HG03025 (cell line): ENCODE measurements at regions not wholly inside any gene's neighbourhood (a gene's known extent, or its start where the extent isn't known, plus 50 kb on each side); places are given as distances from the start of the nearest gene placed in this dataset.

ENCODE experiments used
- ATAC-seq: cut with Tn5 transposase; IDR thresholded peaks from one replicate; pipeline ENCODE4 v1.9.1; 2021; ENCODE audit warnings: mild to moderate bottlenecking, moderate library complexity; ENCODE audit not compliant: unreplicated experiment, low FRiP score

DNA sequence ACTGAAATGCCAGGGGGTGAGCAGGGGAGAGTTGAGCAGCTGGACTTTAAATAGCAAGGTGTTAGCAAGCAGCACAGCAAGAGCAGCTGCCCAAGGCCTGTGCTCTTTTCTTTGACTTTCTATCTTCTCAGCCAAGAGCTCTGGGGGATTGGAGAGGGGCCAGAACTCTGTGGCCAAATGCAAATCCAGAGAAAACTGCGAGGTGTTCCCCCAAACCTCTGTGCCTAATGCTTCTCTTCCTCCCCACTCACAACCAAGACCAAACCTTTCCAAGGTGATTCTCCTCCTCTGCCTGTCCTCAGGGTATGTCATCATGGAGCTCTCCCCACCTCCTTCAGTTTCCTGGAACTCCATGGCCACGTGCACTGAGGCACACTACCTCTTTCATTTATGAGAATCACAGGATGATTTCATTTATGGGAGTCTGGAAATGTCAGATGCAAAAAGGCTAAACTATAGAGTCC is 118.7 kb upstream of the WWC1 start:
- ATAC-seq: no peak

DNA sequence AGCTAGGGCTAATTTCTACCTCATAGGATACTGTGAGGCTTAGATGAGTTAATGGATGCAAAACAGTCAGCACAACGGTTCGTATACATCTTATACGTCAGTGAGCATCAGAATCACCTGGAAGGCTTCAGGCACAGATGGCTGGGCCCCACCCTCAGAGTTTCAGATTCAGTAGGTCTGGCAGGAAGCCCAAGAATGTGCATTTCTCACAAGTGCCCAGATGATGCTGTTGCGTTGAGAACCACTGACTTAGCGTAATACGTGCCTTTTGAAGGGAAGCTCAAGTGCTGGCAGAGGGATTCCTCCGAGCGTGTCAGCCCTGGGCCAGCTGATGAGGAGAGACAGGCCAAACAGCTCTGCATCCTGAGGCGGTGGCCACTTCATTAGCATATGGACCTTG is 117.1 kb upstream of the WWC1 start:
- ATAC-seq: peak; percentile 72

DNA sequence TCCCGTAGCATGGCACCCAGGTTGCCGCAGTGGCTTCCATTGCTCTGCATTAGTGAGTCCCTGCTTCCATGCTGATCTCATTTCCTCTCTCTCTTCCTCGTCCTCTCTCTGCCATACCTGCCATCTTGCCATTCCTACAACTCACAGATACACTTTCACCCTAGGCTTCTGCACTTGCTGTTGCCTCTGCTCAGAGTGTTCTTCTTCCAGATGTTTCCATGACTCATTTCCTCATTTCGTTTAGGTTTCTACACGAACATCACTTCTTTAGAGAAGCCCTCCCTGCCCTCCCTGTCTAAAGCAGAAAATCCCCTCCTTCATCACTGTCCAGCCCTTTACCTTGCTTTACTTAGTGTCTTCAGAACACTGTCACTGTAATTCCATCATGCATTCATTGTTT is 115.2 kb upstream of the WWC1 start:
- ATAC-seq: no peak

DNA sequence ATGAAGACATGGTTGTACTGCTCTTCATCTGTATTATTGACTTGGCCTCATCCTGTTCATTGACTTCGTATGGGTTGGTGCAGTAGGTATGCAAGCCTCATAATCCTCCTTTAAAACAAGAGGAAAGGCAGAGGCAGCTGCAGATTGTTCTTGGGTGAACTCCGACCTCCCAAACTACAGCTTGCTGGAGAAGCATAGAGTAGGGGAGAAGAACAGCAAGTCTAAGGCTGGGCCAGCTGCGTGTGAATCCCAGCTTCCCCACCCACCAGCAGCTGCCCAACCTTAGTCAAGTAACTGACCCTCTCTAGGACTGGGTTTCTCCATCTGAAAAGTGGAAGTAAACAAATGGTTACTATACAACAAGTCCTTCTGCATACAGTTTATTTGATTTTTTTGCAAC is 114.5 kb upstream of the WWC1 start:
- no peak for ATAC-seq

DNA sequence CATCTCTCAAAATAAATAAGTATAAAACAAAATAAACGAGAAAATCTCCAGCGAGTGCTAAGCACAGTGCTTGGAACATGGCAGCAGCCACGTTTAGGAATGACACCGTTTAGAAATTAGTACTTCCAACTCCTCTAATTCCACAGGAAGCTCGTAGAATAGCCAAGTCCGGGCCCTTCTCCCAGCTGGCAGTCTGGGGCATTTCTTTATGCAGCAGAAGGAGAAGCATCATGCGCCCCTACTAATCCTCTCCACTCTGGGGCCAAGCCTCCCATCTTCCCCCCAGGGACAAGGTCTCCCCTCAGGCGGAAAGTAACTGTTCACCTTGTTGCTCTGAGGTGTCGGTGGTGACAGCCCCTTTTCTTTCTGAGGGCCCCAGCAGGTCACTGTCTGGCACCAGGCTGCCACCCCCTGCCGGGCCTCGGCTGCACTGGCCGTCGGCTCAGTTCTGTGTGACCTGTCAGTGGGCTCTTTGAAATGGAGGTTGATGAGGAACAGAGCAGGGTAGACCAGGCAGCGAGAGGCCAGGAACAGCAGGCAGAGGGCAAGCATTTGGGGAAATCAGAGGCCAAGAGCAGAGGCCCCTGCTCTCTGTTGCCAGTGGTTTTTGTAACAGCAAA is 113.5 kb upstream of the WWC1 start:
- ATAC-seq: no peak

DNA sequence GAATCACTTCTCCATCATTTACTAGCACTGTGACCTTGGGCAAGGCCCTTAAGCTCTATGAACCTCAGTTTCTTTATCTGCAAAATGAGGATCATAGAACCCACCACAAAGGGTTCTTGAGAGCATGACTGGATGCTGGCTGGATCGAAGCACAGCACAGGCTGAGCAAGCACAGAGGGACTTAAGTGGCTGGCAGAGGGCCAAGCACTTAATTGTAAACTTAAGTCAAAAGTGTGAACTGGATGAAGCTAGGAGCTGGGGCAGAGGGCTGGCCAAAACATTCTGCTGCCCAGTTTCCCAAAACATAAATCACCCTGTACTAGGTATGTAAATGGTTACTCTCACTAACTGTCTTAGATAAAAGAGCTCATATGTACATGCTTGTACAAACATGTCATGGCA is 112.3 kb upstream of the WWC1 start:
- no peak for ATAC-seq

DNA sequence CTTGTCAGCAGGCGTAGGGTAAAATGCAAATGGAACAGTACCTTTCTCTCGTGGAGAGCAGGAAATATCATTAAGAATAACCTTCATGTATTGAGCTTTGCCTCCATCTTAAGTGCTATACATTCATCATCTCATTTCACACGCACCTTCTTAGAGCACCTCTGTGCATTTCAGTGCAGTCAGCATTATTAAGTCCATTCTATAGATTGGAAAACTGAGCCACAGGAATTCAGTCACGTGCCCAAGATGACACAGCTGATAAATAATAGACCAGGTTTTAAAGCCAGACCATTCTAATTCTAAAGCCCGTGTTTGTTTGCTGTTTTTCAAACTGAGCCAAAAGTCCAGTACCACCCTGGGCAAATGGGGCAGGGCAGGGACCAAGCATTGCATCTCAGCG is 109.2 kb upstream of the WWC1 start:
- ATAC-seq: no peak

DNA sequence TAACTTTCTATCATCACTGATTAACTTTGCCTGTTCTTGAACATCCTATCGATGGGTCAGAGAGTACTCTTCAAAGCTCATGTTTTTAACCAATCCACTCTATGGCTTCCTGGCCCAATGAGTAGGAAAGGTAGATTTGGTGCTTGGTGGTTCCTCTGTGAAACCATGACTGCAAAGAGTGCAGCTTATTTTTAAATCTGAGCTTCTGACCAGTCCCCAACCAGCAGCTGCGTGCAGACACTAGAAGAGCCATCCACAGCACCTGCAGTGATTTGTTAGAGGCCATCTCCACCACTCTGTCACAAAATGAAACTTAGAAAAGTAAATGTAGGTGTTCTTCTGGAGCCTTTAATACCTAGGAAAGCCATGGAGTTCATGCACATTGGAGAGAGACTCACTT is 107.3 kb upstream of the WWC1 start:
- ATAC-seq: peak; percentile 80

DNA sequence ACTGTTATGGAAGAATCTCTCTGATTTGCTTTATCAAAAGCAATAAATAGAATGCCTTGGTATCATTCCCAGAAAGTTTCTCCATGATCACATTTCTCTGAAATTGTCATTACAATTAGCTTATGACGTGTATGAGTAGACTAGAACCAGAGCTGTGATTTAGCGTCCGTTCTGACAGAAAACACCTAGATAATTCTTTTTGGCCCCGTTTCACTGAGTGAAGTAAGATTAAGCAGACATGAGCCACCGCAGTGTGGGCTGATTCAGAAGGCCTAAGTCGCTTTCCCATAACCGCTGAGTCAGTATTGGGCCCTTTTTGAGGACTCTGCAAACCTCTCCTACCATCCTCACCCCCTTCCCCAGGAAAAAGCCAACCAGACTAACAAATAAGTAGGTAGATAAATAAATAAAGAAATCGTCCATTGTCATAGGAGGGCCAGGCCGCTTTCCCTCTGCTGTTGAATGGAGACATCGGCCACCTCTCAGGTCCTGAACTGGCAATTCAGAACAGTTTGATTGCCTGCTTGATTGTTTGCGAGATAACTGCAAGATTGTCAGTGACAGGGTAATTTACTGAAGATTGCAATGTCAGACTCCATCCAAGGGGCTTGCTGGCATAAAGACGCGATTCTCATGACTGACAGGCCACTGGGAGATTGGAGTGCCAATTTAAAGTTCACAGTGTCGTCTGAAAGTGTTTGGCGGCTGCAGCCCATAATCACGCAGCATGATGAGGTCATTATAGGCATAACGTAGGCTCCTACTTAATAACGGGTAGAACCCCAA is 105.0 kb upstream of the WWC1 start:
- ATAC-seq: no peak

DNA sequence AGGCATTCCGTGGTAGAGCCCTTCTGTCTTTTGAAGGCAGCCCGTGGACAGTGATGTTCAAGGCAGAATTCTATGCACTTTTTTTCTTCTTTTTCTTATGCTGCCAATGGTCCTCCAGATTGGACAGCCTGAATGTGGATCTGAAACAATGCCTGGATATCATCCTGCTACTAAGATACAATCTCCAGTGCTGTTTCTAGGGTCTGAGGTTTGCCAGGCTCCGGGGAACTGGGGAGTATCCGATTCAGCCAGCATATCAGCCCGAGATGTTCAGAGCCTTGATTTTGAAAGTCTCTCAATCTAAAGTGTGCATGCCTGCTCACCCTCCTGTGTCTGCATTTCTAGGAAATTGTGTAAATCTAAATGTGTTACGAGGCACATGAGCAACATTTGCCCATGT is 103.8 kb upstream of the WWC1 start:
- no peak for ATAC-seq

DNA sequence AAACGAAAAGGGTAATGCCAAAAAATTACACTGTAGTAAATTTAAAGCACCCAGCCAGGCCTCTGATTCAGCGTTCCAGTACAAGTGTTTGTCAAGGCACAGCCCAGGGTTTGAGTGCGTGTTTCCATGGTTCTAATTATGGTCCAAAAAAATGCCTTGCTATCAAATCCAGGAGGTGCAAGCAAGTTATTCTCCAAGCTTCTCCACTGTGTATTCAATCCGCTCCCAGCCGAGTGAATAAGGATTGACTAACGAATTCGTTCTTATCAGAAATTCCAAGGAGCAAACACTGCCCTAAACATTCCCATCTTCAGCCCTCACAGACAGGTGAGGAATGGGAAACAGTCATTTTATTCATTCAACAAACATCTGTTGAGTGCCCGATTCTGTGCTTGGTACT is 103.3 kb upstream of the WWC1 start:
- no peak for ATAC-seq

DNA sequence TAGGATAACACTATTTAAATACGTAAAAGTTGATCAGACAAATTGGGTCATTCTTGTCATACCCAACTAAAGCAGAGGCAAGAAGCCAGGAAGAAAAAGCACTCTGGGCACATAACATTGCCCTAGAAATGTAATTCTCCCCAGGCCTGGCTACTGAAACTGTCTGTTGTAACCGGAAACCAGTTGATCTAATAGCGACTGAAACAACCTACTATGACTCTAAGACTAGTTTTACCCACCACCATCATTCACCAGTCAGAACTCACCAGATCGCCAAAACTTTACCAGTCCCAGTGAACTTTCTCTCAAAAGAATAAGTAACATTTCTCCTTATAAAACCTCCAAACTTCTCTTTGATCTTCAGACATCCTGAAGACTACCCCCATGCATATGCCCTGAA is 99.3 kb upstream of the WWC1 start:
- ATAC-seq: no peak

DNA sequence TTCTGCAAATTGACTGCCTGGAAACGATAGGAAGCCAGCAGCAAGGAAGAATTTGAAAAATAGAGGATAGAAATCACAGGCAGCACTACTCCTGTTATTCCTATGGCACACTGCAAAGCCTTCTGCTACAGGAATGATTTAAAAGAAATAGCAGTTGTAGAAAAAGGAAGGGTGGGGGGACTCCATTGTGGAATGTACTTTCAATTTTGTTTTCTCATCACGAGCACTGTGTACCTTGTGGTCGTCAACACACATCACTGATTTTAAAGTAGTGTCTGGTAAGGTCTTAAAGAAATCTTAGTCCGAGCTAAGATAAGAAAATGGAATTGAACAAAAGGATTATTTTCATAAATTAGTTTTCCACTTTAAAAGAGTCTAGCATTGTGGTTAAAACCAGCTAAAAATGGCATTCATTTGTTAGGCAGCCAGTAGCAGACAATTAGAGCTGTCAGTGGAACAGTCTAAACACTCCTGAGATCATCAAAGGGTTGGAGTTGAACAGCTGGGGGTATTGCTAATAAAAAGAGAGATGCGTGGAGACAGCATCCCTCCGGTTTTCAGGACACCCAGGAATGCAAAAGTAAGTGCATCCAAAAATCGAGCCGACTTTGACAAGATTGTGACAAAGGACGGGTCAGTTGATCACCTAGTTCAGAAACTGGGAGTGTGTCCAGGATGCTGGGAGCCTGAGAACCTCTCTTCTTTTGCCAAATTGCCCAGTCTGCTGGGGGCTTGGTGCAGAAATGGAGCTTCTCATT is 97.8 kb upstream of the WWC1 start:
- no peak for ATAC-seq

DNA sequence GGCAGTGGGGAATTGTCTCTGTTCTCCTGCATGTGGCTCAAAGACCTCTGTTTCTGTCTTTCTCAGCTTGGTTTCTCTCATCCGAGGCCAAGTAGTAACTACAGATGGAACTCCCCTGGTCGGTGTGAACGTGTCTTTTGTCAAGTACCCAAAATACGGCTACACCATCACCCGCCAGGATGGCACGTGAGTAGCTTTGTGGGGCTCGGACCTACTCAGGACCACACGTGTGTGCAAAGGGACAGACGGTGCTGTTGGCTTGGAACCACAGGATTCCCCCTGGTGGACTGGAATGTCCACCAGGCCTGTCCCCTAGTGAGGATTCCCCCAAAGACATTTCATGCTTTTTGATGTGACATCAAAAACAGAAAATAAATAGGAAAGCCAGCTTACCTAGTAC is 96.3 kb upstream of the WWC1 start:
- ATAC-seq: no peak

DNA sequence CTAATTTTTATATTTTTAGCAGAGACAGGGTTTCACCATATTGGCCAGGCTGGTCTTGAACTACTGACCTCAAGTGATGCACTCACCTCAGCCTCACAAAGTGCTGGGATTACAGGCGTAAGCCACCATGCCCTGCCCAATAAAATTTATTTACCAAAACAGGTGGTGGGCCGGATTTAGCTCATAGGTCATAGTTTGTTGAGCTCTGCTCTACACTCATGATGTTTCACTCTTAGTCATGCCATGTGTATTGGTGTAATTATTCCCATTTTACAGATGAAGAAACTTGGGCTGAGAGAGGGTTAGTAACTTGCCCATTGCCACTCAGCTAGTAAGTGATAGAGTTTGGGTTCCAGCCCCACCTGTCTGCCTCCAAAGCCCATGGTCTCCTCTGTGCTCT is 93.1 kb upstream of the WWC1 start:
- no peak for ATAC-seq

DNA sequence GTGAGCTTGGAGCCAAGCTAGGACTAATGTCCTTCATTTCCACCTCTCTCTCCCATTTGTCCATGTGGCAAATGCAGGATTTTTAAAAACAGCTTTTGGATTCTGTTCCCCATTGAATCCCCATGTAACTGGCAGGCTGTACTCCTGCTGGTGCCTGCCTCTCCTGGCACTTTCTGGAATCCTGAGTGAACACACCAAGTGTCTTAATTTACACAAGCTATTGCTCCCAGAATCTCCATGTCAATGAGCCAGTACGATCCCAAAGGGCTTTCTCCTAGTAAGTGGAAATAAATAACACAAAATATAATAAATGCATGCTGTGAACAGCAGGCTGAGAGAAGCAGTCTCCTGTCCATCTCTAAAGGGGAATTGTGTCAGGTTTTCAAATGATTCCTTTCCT is 88.4 kb upstream of the WWC1 start:
- no peak for ATAC-seq

DNA sequence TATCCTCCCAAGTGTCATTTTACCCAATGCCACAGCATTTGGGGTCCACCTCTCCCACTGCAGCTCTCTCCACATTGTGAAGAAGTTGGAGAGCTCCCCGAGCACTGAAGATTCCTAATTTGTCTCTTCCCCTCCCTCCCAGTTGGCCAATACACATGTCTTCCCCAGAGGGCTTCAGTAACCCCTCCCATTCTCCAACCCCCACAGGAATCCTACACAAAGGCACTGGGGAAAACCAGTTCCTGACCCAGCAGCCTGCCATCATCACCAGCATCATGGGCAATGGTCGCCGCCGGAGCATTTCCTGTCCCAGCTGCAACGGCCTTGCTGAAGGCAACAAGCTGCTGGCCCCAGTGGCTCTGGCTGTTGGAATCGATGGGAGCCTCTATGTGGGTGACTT is 87.3 kb upstream of the WWC1 start:
- no peak for ATAC-seq

DNA sequence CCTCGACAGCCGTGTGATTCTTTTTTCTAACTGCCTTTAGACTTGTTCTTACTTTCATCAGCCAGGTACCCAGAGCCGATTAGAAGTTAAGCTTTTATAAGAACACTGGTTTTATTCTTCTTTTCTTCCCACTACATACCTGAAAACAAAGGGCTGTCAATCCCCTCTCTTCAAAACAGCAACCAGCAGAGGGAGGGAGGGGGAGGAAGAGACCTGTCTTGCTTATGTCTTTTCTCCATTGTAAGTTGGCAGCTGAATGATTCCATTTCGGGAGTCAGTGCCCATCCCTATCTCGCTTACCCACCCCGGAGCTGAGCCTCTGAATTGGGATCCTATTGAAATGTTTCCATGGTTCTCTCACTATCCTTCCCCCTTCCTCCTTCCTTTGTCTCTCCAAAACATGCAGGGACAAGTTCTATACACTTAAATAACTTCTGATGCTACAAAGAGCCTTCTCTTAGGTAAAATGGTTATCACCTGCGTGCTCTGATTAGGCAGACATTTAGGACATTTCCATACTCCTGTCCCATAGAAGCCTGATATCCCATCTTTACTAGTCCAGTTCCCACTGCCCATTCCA is 83.9 kb upstream of the WWC1 start:
- ATAC-seq: no peak

DNA sequence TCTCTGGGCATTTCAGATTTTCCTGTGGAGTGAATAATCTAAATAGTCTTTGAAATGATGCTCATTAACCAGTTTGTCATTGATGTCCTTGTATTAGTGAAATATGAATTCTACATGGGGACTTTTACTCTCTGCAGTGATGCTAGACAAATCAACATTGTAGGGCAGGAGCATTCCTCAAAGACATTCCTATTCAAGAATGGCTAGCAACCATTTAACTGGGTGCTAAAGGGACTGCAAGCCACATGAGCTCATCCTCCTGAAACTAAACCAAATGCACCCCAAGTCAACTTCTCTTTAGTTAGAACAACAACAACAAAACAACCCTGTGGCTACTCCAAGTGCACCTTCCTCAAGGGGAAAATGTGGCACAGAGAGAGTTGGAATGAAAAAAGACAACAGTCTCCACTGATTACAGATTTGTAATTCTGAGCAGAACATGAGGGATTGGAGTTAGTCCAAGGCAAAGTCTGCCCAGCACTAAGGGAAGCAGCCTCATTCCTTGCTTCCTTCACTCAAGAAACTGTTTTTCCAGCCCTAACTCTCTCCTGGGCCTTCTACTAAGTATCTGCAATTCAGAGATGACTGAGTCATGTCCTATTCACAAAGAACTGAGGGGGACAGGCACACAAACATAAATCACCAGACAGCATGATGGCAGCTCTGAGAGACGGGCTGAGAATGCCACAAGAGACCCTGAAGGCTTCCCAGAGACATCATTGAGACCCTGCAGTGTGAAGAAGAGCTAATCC is 82.0 kb upstream of the WWC1 start:
- no peak for ATAC-seq

DNA sequence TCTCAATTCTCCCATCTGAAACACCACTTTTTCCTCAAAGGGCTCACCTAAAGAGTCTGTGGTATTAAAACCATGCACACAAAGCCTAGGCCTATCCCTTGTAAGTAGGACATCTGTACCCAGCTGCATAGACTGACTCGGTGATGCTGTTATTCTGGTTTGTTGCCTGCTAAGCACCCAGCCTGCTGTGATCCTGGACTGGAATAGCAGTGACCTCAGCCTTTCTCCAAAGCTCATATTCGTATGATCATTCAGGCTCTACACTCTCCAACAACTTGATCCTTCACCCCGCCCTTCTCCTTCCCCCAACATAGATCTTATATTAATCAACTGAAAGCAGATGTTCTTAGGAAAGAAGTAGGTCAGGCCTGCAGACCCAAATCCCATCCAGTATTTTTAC is 81.4 kb upstream of the WWC1 start:
- no peak for ATAC-seq

DNA sequence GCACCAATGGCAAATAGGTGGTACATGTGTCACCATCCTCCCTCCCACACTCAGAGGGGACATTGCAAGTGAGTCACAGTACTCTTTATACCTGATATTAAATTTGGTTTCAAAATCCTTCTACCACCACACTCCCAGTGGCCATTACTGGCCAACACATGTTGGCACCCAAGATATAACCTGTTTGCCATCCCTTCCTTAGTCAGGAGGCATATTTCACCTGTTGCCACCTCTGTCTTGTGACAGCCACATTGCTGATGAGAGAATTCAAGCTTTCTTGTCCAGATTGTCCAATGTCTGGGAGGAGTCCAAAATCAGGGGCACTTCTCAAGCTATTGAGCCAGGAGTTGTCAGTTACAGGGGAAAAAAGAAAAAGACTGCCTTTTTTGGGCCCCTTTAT is 80.2 kb upstream of the WWC1 start:
- ATAC-seq: no peak
